Stimulated activated CD8-positive, alpha-beta memory T cell treated with anti-CD3 and anti-CD28 coated beads, Interleukin-4, amount 100 ng/mL, for 48 hours (primary cell): ENCODE measurements at regions not wholly inside any gene's neighbourhood (a gene's known extent, or its start where the extent isn't known, plus 50 kb on each side); places are given as distances from the start of the nearest gene placed in this dataset.

Experiments
- DNase-seq: peaks from one replicate; pipeline ENCODE4 v3.0.0-alpha.2; 2020

- no peak for DNase-seq
These were observed 203.5 kb upstream of the TSHZ2 start for GRCh38 chr20:52768694-52769093.

GRCh38 chr20:52766645-52767435 is 205.3 kb upstream of the TSHZ2 start:
- no peak for DNase-seq

- no peak for DNase-seq
These were observed 208.8 kb upstream of the TSHZ2 start for GRCh38 chr20:52763321-52763853.

GRCh38 chr20:52761867-52762266 is 210.3 kb upstream of the TSHZ2 start:
- DNase-seq = no peak

- DNase-seq = no peak
These were observed 211.4 kb upstream of the TSHZ2 start for GRCh38 chr20:52760791-52761190.

GRCh38 chr20:52757411-52757810 is 214.7 kb upstream of the TSHZ2 start:
- DNase-seq = no peak

GRCh38 chr20:52755744-52756143 is 216.4 kb upstream of the TSHZ2 start:
- DNase-seq = no peak

GRCh38 chr20:52754366-52754765 is 217.8 kb upstream of the TSHZ2 start:
- DNase-seq = no peak

- no peak for DNase-seq
These were observed 220.1 kb upstream of the TSHZ2 start for GRCh38 chr20:52752023-52752422.

GRCh38 chr20:52751571-52751970 is 220.6 kb upstream of the TSHZ2 start:
- DNase-seq = no peak

- DNase-seq = no peak
These were observed 222.2 kb upstream of the TSHZ2 start for GRCh38 chr20:52749938-52750337.

GRCh38 chr20:52748990-52749389 is 223.2 kb upstream of the TSHZ2 start:
- DNase-seq = no peak

- DNase-seq = no peak
These were observed 223.7 kb upstream of the TSHZ2 start for GRCh38 chr20:52748285-52748932.

GRCh38 chr20:52747845-52748284 is 224.3 kb upstream of the TSHZ2 start:
- no peak for DNase-seq

- no peak for DNase-seq
These were observed 225.4 kb upstream of the TSHZ2 start for GRCh38 chr20:52746770-52747169.

- DNase-seq = no peak
These were observed 226.0 kb upstream of the TSHZ2 start for GRCh38 chr20:52746190-52746589.

GRCh38 chr20:52744441-52744840 is 227.7 kb upstream of the TSHZ2 start:
- DNase-seq = no peak

GRCh38 chr20:52738081-52738480 is 234.1 kb upstream of the TSHZ2 start:
- no peak for DNase-seq

- DNase-seq = no peak
These were observed 235.7 kb upstream of the TSHZ2 start for GRCh38 chr20:52736507-52736906.

- DNase-seq = no peak
These were observed 241.1 kb upstream of the TSHZ2 start for GRCh38 chr20:52731093-52731492.

- no peak for DNase-seq
These were observed 244.3 kb upstream of the TSHZ2 start for GRCh38 chr20:52727740-52728456.

- DNase-seq = no peak
These were observed 247.6 kb upstream of the TSHZ2 start for GRCh38 chr20:52724541-52724940.

- DNase-seq = no peak
These were observed 249.1 kb upstream of the TSHZ2 start for GRCh38 chr20:52722926-52723688.
